HepG2 (cell line): ENCODE measurements at regions not wholly inside any gene's neighbourhood (a gene's known extent, or its start where the extent isn't known, plus 50 kb on each side); places are given as distances from the start of the nearest gene placed in this dataset.
"Not testable (repeated sequence)": the region's sequence is repeated elsewhere in the genome, so short reads cannot be mapped to it uniquely, and the experiment has no call there.

ENCODE experiments used
- ATAC-seq: fragments of 200-7000 bp; cut with Tn5 transposase; 3 replicates; pipeline ENCODE4 v1.9.1; 2020; ENCODE audit warnings: mild to moderate bottlenecking, moderate library complexity
- BruUV-seq: library from RNA; stranded (reverse); fragments of 400-500 nt; replicated peaks from 2 replicates; lab custom pipeline; 2021; lab: Mats Ljungman, UMichigan
- CTCF ChIA-PET: fragments of 300-600 bp; formaldehyde crosslinking; extraction: SDS; loops from one replicate; lab custom pipeline; 2021; ENCODE audit warnings: low total read pairs, inconsistent platforms, low intra/inter-chr PET ratio; lab: Yijun Ruan, JAX
- POLR2A ChIA-PET: fragments of 350-600 bp; sonication (Branson Sonifier 250); formaldehyde crosslinking; loops from one replicate; lab custom pipeline; 2020; ENCODE audit warnings: antibody characterized with exemption, inconsistent platforms; lab: Yijun Ruan, JAX
- DNase-seq: peaks from one replicate; pipeline ENCODE4 v3.0.0-alpha.2; 2015; ENCODE audit warnings: low spot score
- FAIRE-seq: peaks from 3 replicates; lab custom pipeline; 2011; peaks lifted over from hg19 to GRCh38; lab: Jason Lieb, UNC
- H2AFZ ChIP-seq: one replicate; pipeline ENCODE4 v1.6.1; 2011; ENCODE audit warnings: low read length, inconsistent platforms
- H3K27ac ChIP-seq: fragments of 300-600 bp; 3 replicates; pipeline ENCODE4 v1.8.0; 2011; ENCODE audit warnings: mixed run types, mild to moderate bottlenecking, mixed read lengths, low read length, inconsistent platforms; ENCODE audit not compliant: insufficient read depth; ENCODE audit errors: extremely low read length
- H3K27me3 ChIP-seq, 2 experiments: fragments of 200-600 bp in 1 of 2; 2 replicates in 1 of 2; 3 replicates in 1 of 2; pipeline versions ENCODE4 v1.6.0 to v1.8.0; 2011; ENCODE audit warnings: low read length in 2 of 2, mild to moderate bottlenecking in 2 of 2, moderate library complexity in 2 of 2, inconsistent platforms in 1 of 2; ENCODE audit not compliant: insufficient read depth in 2 of 2, control insufficient read depth in 1 of 2
- H3K36me3 ChIP-seq, 2 experiments: fragments of 200-600 bp in 1 of 2; replicated peaks in 1 of 2; 2 replicates in 1 of 2; 3 replicates in 1 of 2; pipeline versions ENCODE4 v1.5.1 to v1.8.0; 2011; ENCODE audit warnings: low read length in 2 of 2, inconsistent platforms in 1 of 2; ENCODE audit not compliant: insufficient read depth in 2 of 2, control insufficient read depth in 1 of 2
- H3K4me1 ChIP-seq: 2 replicates; pipeline ENCODE4 v1.5.1; 2012; ENCODE audit warnings: low read length, inconsistent platforms; ENCODE audit not compliant: insufficient read depth
- H3K4me2 ChIP-seq: 2 replicates; pipeline ENCODE4 v1.6.0; 2011; ENCODE audit warnings: low read depth, low read length, inconsistent platforms
- H3K4me3 ChIP-seq, 3 experiments: fragments of 200-600 bp in 1 of 3; sonication (generic), shearing (Covaris generic) in 1 of 3; replicated peaks in 1 of 3; 2 replicates each; pipeline ENCODE4 v1.5.1; 2011 to 2016; ENCODE audit warnings: low read length in 3 of 3, inconsistent platforms in 2 of 3, low read depth in 2 of 3, mild to moderate bottlenecking in 2 of 3, control low read depth in 1 of 3, mixed read lengths in 1 of 3; ENCODE audit not compliant: insufficient read depth in 1 of 3
- H3K79me2 ChIP-seq: one replicate; pipeline ENCODE4 v1.6.1; 2011; ENCODE audit warnings: low read length, inconsistent platforms; ENCODE audit not compliant: insufficient read depth
- H3K9ac ChIP-seq: 2 replicates; pipeline ENCODE4 v1.6.0; 2011; ENCODE audit warnings: mild to moderate bottlenecking, low read depth, low read length, inconsistent platforms; ENCODE audit not compliant: insufficient read depth
- H3K9me3 ChIP-seq: 2 replicates; pipeline ENCODE4 v1.5.1; 2012; ENCODE audit warnings: mild to moderate bottlenecking, low read length
- H4K20me1 ChIP-seq: 2 replicates; pipeline ENCODE4 v1.6.0; 2011; ENCODE audit warnings: inconsistent platforms, mild to moderate bottlenecking, low read length, moderate library complexity; ENCODE audit not compliant: insufficient read depth
- GPN1 ChIP-seq: sonication (generic); formaldehyde crosslinking; IDR thresholded peaks from 2 replicates; pipeline ENCODE4 v1.5.1; 2020; ENCODE audit warnings: missing genetic modification reagents, borderline replicate concordance
- IRX3 ChIP-seq: sonication (generic); formaldehyde crosslinking; IDR thresholded peaks from 2 replicates; pipeline ENCODE4 v1.8.1; 2023; ENCODE audit warnings: mild to moderate bottlenecking, low read depth, missing genetic modification reagents, borderline replicate concordance
- MIER2 ChIP-seq: IDR thresholded peaks from 2 replicates; pipeline ENCODE4 v1.6.1; 2016; ENCODE audit warnings: missing biosample characterization, missing genetic modification reagents
- ZFY ChIP-seq: sonication (generic); formaldehyde crosslinking; IDR thresholded peaks from 2 replicates; pipeline ENCODE4 v1.4.0; 2020; ENCODE audit warnings: missing genetic modification reagents
- ZNF12 ChIP-seq: sonication (generic); formaldehyde crosslinking; IDR thresholded peaks from 2 replicates; pipeline ENCODE4 v1.5.0; 2020; ENCODE audit warnings: missing genetic modification reagents
- ZNF510 ChIP-seq: sonication (generic); formaldehyde crosslinking; IDR thresholded peaks from 2 replicates; pipeline ENCODE4 v1.4.0; 2020; ENCODE audit warnings: low read depth, mild to moderate bottlenecking, missing genetic modification reagents
- ZNF574 ChIP-seq: sonication (generic); formaldehyde crosslinking; IDR thresholded peaks from 2 replicates; pipeline ENCODE4 v1.4.0; 2020; ENCODE audit warnings: missing genetic modification reagents
- ZNF615 ChIP-seq: sonication (generic); formaldehyde crosslinking; IDR thresholded peaks from 2 replicates; pipeline ENCODE4 v1.5.0; 2020; ENCODE audit warnings: mild to moderate bottlenecking, missing genetic modification reagents, borderline replicate concordance
- ZNF709 ChIP-seq: sonication (generic); formaldehyde crosslinking; IDR thresholded peaks from 2 replicates; pipeline ENCODE4 v1.5.0; 2020; ENCODE audit warnings: mild to moderate bottlenecking, missing genetic modification reagents
- ZNF816 ChIP-seq: sonication (generic); formaldehyde crosslinking; IDR thresholded peaks from 2 replicates; pipeline ENCODE4 v1.8.0; 2022; ENCODE audit warnings: missing genetic modification reagents, mild to moderate bottlenecking, borderline replicate concordance
- WGBS: methylation state at CpG from one replicate; pipeline ENCODE4 v1.1.6; 2017; ENCODE audit warnings: low lambda C conversion rate; 5-methylcytosine and 5-hydroxymethylcytosine counted together
- in situ Hi-C: cut with HindIII; loops from 2 replicates; pipeline ENCODE4 v1.10.0; 2017; ENCODE audit warnings: low pct_unique_long_range_greater_than_20kb; ENCODE audit not compliant: extremely low pct_ligation_motif_present
- intact Hi-C: fragments of 100-400 bp; cut with micrococcal nuclease; formaldehyde crosslinking; loops from one replicate; pipeline ENCODE4 v1.10.0; 2022; ENCODE audit not compliant: unreplicated experiment

- H3K4me1 ChIP-seq, result peaks cover 85% of the 10 kb centered on the region
- no CpG with 5 or more reads among the region's 1 CpG for WGBS
- H3K79me2 ChIP-seq, result no peaks in the 10 kb centered on the region
- no peaks in the 10 kb centered on the region for H4K20me1 ChIP-seq
- no peaks in the 10 kb centered on the region for H3K9me3 ChIP-seq
- no peak overlapping the region for H3K4me2 ChIP-seq
- H3K4me3 ChIP-seq, result no peak overlapping the region
- no peak for ATAC-seq
- in situ Hi-C loops, result no loop called here
- DNase-seq, result no peak
- no peak overlapping the region for H3K27ac ChIP-seq
- ChIA-PET POLR2A (interaction anchor here (1.4 kb wide), 1 partner anchor 24 kb away, joined by 3 read pairs; no protein-coding TSS in a partner anchor), CTCF (no interaction called here)
- intact Hi-C loops, result no loop called here
- H3K27me3 ChIP-seq, result no peaks in the 10 kb centered on the region
- TF ChIP-seq ZFY (CRISPR knock-in tag) (no peak), ZNF574 (CRISPR knock-in tag) (0 out of 2 replicates have a peak, but pooled peaks have one; percentile 21)
- H3K36me3 ChIP-seq, result 0 out of 5 replicates have a peak, but pooled peaks cover 0 to 1% of the 10 kb centered on the region in 2 experiments
- FAIRE-seq, result no peak
- no peak overlapping the region for H3K9ac ChIP-seq
- no peak overlapping the region for H2AFZ ChIP-seq
- BruUV-seq, result no TSS peak
Measured at GRCh38 chr12:46515829-46516228, 143.3 kb upstream of the SLC38A2 start.

DNA sequence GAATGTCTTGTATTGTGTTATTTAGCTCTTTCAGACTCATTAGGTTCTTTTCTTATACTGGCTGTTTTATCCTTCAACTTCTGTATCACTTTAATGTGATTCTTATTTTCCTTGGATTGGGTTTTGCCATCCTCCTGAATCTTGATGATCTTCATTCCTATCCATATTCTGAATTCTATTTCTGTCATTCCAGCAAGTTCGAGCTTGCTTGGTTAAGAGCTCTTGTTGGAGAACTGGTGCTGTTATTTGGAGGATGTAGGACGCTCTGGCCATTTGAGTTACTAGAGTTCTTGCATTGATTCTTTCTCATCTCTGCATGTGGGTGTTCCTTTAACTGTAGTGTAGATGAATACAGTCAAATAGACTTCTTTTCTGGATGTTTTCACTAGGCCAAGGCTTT, 142.3 kb upstream of the SLC38A2 start:
- 87% methylated on average over 2 of the region's 2 CpGs for WGBS
- H3K79me2 ChIP-seq, result no peaks in the 10 kb centered on the region
- intact Hi-C loops, result no loop called here
- H3K9ac ChIP-seq, result no peak overlapping the region
- no peak overlapping the region for H3K4me2 ChIP-seq
- TF ChIP-seq ZNF12 (CRISPR knock-in tag) (no peak), ZNF615 (CRISPR knock-in tag) (no peak), MIER2 (CRISPR knock-in tag) (no peak), ZNF709 (no peak), GPN1 (CRISPR knock-in tag) (no peak), ZNF816 (no peak), IRX3 (CRISPR knock-in tag) (no peak), ZNF510 (CRISPR knock-in tag) (no peak)
- TF ChIP-seq, all 625 proteins: peak for 0
- no peak overlapping the region for H2AFZ ChIP-seq
- CTCF ChIA-PET, result no interaction called here
- BruUV-seq, result no TSS peak
- 0 out of 5 replicates have a peak, but pooled peaks cover 0 to 1% of the 10 kb centered on the region in 2 experiments for H3K36me3 ChIP-seq
- H3K4me3 ChIP-seq, result no peak overlapping the region
- no peaks in the 10 kb centered on the region for H3K27me3 ChIP-seq
- H3K4me1 ChIP-seq, result peaks cover 75% of the 10 kb centered on the region
- POLR2A ChIA-PET, result interaction anchor here (0.7 kb wide), 1 partner anchor 18 kb away, joined by 3 read pairs; no protein-coding TSS in a partner anchor
- in situ Hi-C loops, result no loop called here
- no peak for DNase-seq
- no peak for FAIRE-seq
- no peaks in the 10 kb centered on the region for H3K9me3 ChIP-seq
- no peaks in the 10 kb centered on the region for H4K20me1 ChIP-seq
- ATAC-seq, result no peak
- no peak overlapping the region for H3K27ac ChIP-seq

GRCh38 chr12:46510257-46510656, 137.7 kb upstream of the SLC38A2 start:
- Histone ChIP-seq H3K9me3 (peaks cover 18% of the 10 kb centered on the region), H3K4me1 (peaks cover 29% of the 10 kb centered on the region)
- H3K79me2 ChIP-seq, H3K9ac ChIP-seq, H3K4me2 ChIP-seq, POLR2A ChIA-PET, in situ Hi-C loops, DNase-seq, H3K36me3 ChIP-seq, H2AFZ ChIP-seq, ATAC-seq, CTCF ChIA-PET, H3K27me3 ChIP-seq, BruUV-seq, FAIRE-seq, intact Hi-C loops, H3K27ac ChIP-seq, H4K20me1 ChIP-seq, H3K4me3 ChIP-seq: not testable (repeated sequence)
